GM18526 (cell line): ENCODE measurements at regions not wholly inside any gene's neighbourhood (a gene's known extent, or its start where the extent isn't known, plus 50 kb on each side); places are given as distances from the start of the nearest gene placed in this dataset.

ENCODE experiments used
- POLR2A ChIP-seq: IDR thresholded peaks from 3 replicates; pipeline ENCODE4 v1.6.1; 2011; ENCODE audit not compliant: insufficient read length; ENCODE audit errors: extremely low read depth

DNA sequence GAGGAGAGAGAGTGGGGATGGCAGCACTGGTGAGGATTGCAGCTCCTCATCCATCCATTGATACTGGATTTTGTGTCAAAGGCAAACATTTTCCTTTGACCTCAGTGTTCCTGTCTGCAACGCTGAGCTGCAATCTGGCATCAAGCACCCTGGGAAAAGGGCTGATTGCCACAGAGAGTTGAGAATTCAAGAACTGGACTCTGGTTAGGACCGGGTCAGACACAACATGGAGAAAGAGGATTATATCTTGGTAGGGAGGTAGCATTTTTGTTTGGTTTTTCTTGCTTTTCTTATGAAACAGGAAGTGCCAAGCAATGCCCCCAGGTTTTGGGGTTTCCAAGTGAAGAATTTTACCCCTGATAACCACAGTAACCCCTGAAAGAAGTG lies 81.9 kb upstream of the PKDCC start:
- no peak for TF ChIP-seq POLR2A

- no peak for TF ChIP-seq POLR2A
Observed at GRCh38 chr2:41966431-41966893, 81.4 kb upstream of the PKDCC start.

- no peak for TF ChIP-seq POLR2A
Observed at GRCh38 chr2:41966920-41967319, 80.9 kb upstream of the PKDCC start.

GRCh38 chr2:41967476-41968181 lies 80.2 kb upstream of the PKDCC start:
- TF ChIP-seq POLR2A, result no peak

DNA sequence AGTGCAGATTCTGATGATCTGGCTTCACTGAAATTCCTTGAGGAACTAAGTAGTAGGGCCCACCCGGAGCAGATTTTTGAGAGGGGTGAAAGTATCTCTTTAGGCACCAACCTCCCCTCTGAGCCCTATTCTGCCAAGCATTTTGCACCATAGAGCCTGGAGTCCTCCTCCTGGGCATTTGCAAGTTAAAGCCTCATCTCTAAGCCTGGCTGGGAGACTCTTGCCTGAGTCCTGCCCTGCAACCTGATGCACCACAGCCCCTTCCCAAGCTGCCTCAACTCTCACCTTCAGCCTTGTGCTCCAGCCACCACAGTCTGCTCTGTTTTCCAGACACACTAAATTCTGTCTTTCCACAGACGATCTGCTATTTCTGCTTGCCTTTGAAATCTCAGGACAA lies 79.6 kb upstream of the PKDCC start:
- TF ChIP-seq POLR2A, result no peak

DNA sequence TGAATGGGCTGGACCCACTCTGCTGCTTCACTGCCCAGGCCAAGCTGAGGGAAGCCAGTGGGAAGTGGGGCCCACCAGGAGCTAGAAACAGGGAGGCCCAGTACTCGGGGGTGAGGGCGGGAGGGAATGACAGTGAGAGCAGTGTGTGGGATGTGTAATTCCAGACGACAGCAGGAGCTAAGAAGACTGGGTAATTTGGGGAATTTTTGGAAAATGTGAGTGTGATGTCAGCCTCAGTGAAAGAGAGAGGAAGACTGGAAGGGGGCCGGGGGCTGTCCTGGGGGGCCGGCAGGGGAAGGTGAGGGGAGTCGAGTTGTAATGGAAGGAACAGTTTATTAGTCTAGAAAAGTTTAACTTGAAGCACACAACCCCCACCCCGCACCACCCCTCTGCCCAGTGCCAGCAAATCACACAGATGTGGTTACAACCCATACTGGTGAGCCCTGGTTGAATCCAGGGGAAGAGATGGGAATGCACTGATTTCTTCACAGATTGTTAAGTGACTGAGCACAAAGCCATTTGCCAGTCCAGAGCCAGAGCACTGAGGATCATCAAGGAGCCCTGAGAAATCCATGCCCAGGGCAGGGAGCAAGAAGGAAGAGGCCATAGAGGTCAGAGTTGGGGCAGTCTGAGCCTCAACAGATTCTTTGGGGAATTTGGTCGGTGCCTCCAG lies 76.7 kb upstream of the PKDCC start:
- no peak for TF ChIP-seq POLR2A

DNA sequence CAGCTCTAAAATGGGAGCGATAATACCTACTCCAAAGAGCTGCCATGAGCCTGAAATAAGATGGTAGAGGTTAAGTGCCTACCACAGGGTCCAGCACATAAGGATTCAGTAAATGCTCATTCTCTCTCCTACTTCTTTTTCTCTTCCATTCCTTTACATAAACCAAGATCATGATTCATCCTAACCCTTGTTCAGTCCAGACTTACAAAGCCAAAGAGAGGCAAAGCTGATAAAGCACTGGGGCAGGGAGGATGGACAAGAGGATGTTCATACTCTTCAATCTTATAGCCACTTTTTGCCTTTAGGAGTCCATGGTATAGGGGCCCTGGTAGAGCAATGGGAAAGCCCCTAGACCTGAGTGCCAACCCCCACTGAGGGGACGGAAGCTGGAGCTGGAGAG lies 75.6 kb upstream of the PKDCC start:
- TF ChIP-seq POLR2A, result no peak

- no peak for TF ChIP-seq POLR2A
Observed at GRCh38 chr2:41972819-41973218, 75.0 kb upstream of the PKDCC start.

- TF ChIP-seq POLR2A, result no peak
Observed at GRCh38 chr2:41973871-41974270, 74.0 kb upstream of the PKDCC start.

GRCh38 chr2:41981417-41981816 lies 66.4 kb upstream of the PKDCC start:
- TF ChIP-seq POLR2A, result no peak

GRCh38 chr2:41985573-41986095 lies 62.2 kb upstream of the PKDCC start:
- TF ChIP-seq POLR2A, result no peak

DNA sequence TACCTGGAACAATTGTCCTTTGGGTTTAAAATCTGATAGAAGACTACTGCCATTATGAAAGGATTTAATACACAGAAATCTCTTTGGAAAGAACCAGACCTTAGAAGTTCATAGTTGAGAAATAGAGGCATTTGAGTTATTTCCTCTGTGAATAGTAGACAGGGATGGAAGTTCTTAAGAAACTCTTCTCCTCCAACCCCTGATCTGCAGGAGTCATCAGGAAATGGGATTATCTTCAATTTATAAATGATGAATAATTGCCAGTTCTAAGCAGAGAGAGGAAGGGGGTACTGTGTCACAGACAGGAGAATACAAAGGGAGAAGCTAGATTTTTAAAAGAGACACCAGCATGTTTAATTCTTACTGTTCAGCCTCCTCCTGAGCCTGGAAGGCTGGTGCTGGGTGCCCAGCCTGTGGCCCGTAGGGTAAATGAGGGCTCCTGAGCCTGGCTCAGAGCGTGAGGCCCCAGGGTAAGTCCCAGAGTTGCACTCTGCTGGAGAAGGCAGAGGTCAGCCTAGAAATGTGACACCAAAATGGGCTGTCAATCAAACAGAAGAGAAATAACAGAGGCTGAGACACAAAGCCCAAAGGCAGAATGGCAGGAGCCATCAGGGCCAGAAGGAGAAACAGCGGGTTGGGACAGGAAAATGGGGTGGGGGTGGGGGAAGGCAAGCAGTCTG lies 58.2 kb upstream of the PKDCC start:
- TF ChIP-seq POLR2A, result no peak

DNA sequence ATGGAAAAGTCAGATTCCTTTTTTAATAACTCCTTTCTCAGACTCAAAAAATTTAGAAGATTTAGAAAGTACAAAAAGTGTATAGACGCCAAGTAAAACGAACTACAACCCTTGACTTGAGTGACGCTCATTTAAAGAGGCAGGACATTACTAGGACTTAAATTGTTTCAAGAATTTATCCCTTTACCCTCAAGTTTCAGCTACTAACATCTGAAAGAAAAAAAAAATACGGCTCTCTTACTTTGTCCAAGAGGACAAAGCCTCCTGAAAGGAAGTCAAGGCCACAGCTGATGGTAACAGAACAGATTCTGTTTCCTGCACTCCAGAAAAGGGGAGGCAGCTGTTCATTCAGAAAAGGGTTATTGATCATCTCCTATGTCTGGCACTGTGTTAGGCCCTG lies 57.6 kb upstream of the PKDCC start:
- TF ChIP-seq POLR2A, result no peak

DNA sequence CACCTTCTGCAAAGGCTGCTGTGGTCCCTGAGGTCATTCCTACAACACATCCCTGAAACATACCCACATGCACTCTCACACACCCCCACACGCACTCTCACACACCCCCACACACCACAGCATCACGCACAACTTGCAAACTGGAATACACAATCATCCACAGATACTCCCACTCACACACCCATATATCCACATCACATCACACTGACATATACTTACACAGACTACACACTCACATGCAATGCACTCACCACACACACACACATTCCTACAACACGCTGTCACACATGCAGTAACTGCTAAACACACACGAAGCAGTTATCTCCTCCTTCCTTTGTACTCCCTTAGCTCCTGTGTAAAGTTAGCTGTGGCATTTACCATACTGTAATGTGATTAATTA lies 57.1 kb upstream of the PKDCC start:
- no peak for TF ChIP-seq POLR2A

DNA sequence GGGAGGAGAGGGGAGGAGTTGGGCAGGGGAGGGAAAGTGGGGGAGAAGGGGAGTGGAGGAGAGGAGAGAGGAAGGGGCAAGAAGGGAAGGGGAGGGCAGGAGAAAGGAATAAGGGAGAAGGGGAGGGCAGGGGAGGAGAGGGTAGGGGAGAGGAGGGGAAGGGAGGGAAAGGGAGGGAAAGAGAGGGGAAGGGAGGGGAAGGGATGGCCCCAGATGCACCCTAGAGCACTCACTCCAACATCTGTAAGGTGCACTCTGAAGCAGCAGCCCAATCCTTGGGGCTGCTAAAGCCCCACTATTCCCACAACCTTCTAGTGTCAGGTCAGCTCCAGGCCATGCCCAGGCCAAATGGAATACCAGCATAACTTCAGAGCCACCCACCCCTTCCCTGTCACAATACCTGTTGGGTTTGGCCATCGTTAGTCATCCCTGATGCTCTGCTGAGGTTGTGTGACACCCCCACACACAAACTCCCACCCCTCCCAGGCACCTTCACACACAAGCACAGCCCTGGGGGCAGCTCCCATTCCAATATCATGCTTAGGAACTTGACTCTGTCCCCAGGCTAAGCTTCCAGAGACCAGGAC lies 55.7 kb upstream of the PKDCC start:
- TF ChIP-seq POLR2A, result no peak
